OCI-LY3 (cell line): ENCODE measurements at regions not wholly inside any gene's neighbourhood (a gene's known extent, or its start where the extent isn't known, plus 50 kb on each side); places are given as distances from the start of the nearest gene placed in this dataset.

Experiments used
- H2AFZ ChIP-seq: fragments of 200-600, 300-600 bp; shearing (Covaris generic); 2 replicates; pipeline ENCODE4 v1.6.0; 2014; ENCODE audit warnings: antibody characterized with exemption, low read depth, low read length
- H3K27ac ChIP-seq: fragments of 200-600, 300-600 bp; sonication (generic); 2 replicates; pipeline ENCODE4 v1.5.1; 2014; ENCODE audit warnings: mild to moderate bottlenecking, low read length, moderate library complexity, mixed read lengths
- H3K27me3 ChIP-seq: fragments of 200-600, 300-600 bp; sonication (generic); 2 replicates; pipeline ENCODE4 v1.6.1; 2014; ENCODE audit warnings: low read depth, low read length, mixed read lengths
- H3K36me3 ChIP-seq: fragments of 200-600, 300-600 bp; sonication (generic); replicated peaks from 2 replicates; pipeline ENCODE3; 2014; ENCODE audit warnings: low read depth, low read length, mixed read lengths
- H3K4me1 ChIP-seq: fragments of 300-600, 200-600 bp; sonication (generic); 2 replicates; pipeline ENCODE4 v1.6.1; 2014; ENCODE audit warnings: low read length, mixed read lengths
- H3K4me2 ChIP-seq: fragments of 200-600, 300-600 bp; sonication (generic); 2 replicates; pipeline ENCODE4 v1.6.1; 2014; ENCODE audit warnings: low read length, mixed read lengths
- H3K4me3 ChIP-seq: fragments of 300-600, 200-600 bp; sonication (generic); 2 replicates; pipeline ENCODE4 v1.5.1; 2014; ENCODE audit warnings: antibody characterized with exemption, mild to moderate bottlenecking, low read length, moderate library complexity
- H3K79me2 ChIP-seq: fragments of 300-600, 200-600 bp; shearing (Covaris generic); 2 replicates; pipeline ENCODE4 v1.6.1; 2014; ENCODE audit warnings: mild to moderate bottlenecking, low read length, mixed read lengths
- H3K9ac ChIP-seq: fragments of 300-600, 200-600 bp; shearing (Covaris generic); 2 replicates; pipeline ENCODE4 v1.6.0; 2014; ENCODE audit warnings: mild to moderate bottlenecking, low read length, moderate library complexity
- H3K9me3 ChIP-seq: fragments of 200-600, 300-600 bp; shearing (Covaris generic); 2 replicates; pipeline ENCODE4 v1.6.1; 2014; ENCODE audit warnings: low read length, mixed read lengths; ENCODE audit not compliant: insufficient read depth
- H4K20me1 ChIP-seq: fragments of 200-600, 300-600 bp; sonication (generic); 2 replicates; pipeline ENCODE4 v1.6.1; 2016; ENCODE audit warnings: low read length, mixed read lengths; ENCODE audit not compliant: insufficient read depth
- CTCF ChIP-seq: fragments of 200-600, 300-600 bp; sonication (generic); IDR thresholded peaks from 2 replicates; pipeline ENCODE4 v1.5.1; 2014; ENCODE audit warnings: antibody characterized with exemption, low read length, low read depth
- EZH2phosphoT487 ChIP-seq: fragments of 200-600 bp; shearing (Covaris generic); IDR thresholded peaks from 2 replicates; pipeline ENCODE4 v1.6.1; 2018; ENCODE audit warnings: antibody characterized with exemption, mixed run types, low read depth

GRCh38 chr6:167530951-167531350 is 206.1 kb downstream of the TTLL2 start:
- H4K20me1 ChIP-seq, result no peaks in the 10 kb centered on the region
- peaks cover 37% of the 10 kb centered on the region for H3K4me1 ChIP-seq
- H3K9ac ChIP-seq, result no peak overlapping the region
- H3K36me3 ChIP-seq, result no peaks in the 10 kb centered on the region
- no peak overlapping the region for H3K4me3 ChIP-seq
- H3K79me2 ChIP-seq, result no peaks in the 10 kb centered on the region
- H2AFZ ChIP-seq, result no peak overlapping the region
- TF ChIP-seq EZH2phosphoT487 (no peak), CTCF (no peak)
- H3K27ac ChIP-seq, result no peak overlapping the region
- H3K4me2 ChIP-seq, result no peak overlapping the region
- peaks cover 9% of the 10 kb centered on the region; the same call in 1 of the 2 replicates for H3K9me3 ChIP-seq
- peaks cover 20% of the 10 kb centered on the region for H3K27me3 ChIP-seq

GRCh38 chr6:167532410-167533288 is 207.8 kb downstream of the TTLL2 start:
- TF ChIP-seq CTCF (no peak), EZH2phosphoT487 (no peak)
- no peaks in the 10 kb centered on the region for H3K79me2 ChIP-seq
- no peaks in the 10 kb centered on the region for H3K36me3 ChIP-seq
- H3K9ac ChIP-seq, result no peak overlapping the region
- no peak overlapping the region for H3K4me3 ChIP-seq
- H3K27ac ChIP-seq, result no peak overlapping the region
- H3K4me1 ChIP-seq, result peaks cover 30% of the 10 kb centered on the region
- peaks cover 14% of the 10 kb centered on the region for H3K27me3 ChIP-seq
- no peak overlapping the region for H2AFZ ChIP-seq
- peaks cover 9% of the 10 kb centered on the region; the same call in 1 of the 2 replicates for H3K9me3 ChIP-seq
- no peak overlapping the region for H3K4me2 ChIP-seq
- no peaks in the 10 kb centered on the region for H4K20me1 ChIP-seq

- no peak for TF ChIP-seq CTCF
- no peak for TF ChIP-seq EZH2phosphoT487
- H3K36me3 ChIP-seq, result no peaks in the 10 kb centered on the region
- peaks cover 9% of the 10 kb centered on the region; the same call in 1 of the 2 replicates for H3K9me3 ChIP-seq
- no peaks in the 10 kb centered on the region for H4K20me1 ChIP-seq
- no peak overlapping the region for H2AFZ ChIP-seq
- H3K4me1 ChIP-seq, result peaks cover 20% of the 10 kb centered on the region
- H3K4me2 ChIP-seq, result no peak overlapping the region
- H3K9ac ChIP-seq, result no peak overlapping the region
- H3K79me2 ChIP-seq, result no peaks in the 10 kb centered on the region
- peaks cover 14% of the 10 kb centered on the region for H3K27me3 ChIP-seq
- H3K27ac ChIP-seq, result no peak overlapping the region
- no peak overlapping the region for H3K4me3 ChIP-seq
These were observed 209.0 kb downstream of the TTLL2 start for GRCh38 chr6:167533851-167534250.

GRCh38 chr6:167537816-167538215 is 212.9 kb downstream of the TTLL2 start:
- H4K20me1 ChIP-seq, result no peaks in the 10 kb centered on the region
- H3K4me1 ChIP-seq, result peaks cover 4% of the 10 kb centered on the region
- no peaks in the 10 kb centered on the region for H3K36me3 ChIP-seq
- no peak overlapping the region for H2AFZ ChIP-seq
- TF ChIP-seq CTCF (no peak), EZH2phosphoT487 (no peak)
- H3K27me3 ChIP-seq, result no peaks in the 10 kb centered on the region
- no peak overlapping the region for H3K27ac ChIP-seq
- no peaks in the 10 kb centered on the region for H3K79me2 ChIP-seq
- H3K4me2 ChIP-seq, result no peak overlapping the region
- H3K9me3 ChIP-seq, result peaks cover 9% of the 10 kb centered on the region; the same call in 1 of the 2 replicates
- H3K4me3 ChIP-seq, result no peak overlapping the region
- H3K9ac ChIP-seq, result no peak overlapping the region
